ENCODE measurements at regions not wholly inside any gene's neighbourhood (a gene's known extent, or its start where the extent isn't known, plus 50 kb on each side); places are given as distances from the start of the nearest gene placed in this dataset.

DNA sequence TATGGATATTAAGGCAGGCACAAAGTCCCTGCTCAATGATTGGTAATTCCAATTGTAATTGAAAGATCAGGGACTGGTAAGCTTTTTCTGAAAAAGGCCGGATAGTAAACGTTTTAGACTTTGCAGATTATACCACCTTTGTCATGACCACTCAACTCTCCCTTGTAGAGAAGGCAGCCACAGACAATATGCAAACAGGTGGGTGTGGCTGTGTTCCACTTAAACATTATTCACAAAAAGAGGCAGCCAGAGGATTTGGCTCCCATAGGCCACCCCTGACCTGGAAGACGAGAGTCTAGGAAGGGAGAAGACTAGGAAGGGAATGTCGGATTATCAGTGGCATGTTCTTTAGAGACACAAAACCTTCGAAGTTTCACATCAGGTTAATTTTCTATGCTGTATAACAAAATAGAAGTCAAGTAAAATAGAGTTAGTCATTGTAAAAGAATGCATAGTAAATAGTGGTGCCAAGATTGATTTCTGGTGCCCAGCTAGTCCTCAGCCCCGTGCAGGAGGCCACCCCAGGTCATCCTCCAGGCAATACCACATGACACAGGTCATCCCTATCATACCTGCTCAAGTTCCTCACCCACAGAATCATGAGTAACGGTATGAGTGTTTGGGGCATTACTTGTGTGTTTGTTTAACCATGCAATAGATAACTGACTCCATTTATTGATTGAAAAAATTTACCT, 193.8 kb downstream of the PLPP4 start:
- no peak for DNase-seq (ENCODE audit: low read depth)
- Histone ChIP-seq H3K36me3 (ENCODE audit: control insufficient read depth, insufficient read depth, low read length) (no peaks in the 10 kb centered on the region), H3K4me3 (ENCODE audit: low read depth, low read length) (no peak overlapping the region), H3K27me3 (ENCODE audit: control insufficient read depth, insufficient read depth, low read length) (no peaks in the 10 kb centered on the region)
- TF ChIP-seq, protein P1, sequence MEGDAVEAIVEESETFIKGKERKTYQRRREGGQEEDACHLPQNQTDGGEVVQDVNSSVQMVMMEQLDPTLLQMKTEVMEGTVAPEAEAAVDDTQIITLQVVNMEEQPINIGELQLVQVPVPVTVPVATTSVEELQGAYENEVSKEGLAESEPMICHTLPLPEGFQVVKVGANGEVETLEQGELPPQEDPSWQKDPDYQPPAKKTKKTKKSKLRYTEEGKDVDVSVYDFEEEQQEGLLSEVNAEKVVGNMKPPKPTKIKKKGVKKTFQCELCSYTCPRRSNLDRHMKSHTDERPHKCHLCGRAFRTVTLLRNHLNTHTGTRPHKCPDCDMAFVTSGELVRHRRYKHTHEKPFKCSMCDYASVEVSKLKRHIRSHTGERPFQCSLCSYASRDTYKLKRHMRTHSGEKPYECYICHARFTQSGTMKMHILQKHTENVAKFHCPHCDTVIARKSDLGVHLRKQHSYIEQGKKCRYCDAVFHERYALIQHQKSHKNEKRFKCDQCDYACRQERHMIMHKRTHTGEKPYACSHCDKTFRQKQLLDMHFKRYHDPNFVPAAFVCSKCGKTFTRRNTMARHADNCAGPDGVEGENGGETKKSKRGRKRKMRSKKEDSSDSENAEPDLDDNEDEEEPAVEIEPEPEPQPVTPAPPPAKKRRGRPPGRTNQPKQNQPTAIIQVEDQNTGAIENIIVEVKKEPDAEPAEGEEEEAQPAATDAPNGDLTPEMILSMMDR (IDR thresholded peaks at IDR 0.05; ENCODE audit: insufficient read depth, low read length, poor library complexity, severe bottlenecking): no peak

DNA sequence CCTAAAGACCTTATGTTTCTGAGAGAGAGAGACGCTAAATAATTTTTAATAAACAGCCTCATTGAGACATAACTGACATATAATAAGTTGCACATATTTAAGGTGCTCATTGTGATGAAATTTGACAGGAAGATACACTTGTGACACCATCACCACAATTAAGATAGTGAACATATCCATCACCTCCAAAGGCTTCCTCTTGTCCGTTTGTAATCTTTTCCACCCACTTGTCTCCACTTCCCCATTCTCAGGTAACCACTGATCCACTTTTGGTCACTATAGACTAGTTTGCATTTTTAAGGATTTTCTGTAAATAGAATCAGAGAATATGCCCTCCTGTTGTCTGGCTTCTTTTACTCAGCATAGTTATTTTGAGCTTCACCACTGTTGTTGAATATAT, 195.1 kb upstream of the WDR11 start:
- no peak overlapping the region for H3K4me3 ChIP-seq (ENCODE audit: low read depth, low read length)
- H3K36me3 ChIP-seq (ENCODE audit: control insufficient read depth, insufficient read depth, low read length): no peaks in the 10 kb centered on the region
- TF ChIP-seq, protein P1 (IDR thresholded peaks at IDR 0.05; ENCODE audit: insufficient read depth, low read length, poor library complexity, severe bottlenecking): no peak
- no peak for DNase-seq (ENCODE audit: low read depth)
- H3K27me3 ChIP-seq (ENCODE audit: control insufficient read depth, insufficient read depth, low read length): no peaks in the 10 kb centered on the region

- H3K4me3 ChIP-seq (ENCODE audit: low read depth, low read length): no peak overlapping the region
- DNase-seq (ENCODE audit: low read depth): no peak
- TF ChIP-seq, protein P1 (IDR thresholded peaks at IDR 0.05; ENCODE audit: insufficient read depth, low read length, poor library complexity, severe bottlenecking): no peak
Measured at GRCh38 chr10:120657371-120657770, 193.8 kb upstream of the WDR11 start.

DNA sequence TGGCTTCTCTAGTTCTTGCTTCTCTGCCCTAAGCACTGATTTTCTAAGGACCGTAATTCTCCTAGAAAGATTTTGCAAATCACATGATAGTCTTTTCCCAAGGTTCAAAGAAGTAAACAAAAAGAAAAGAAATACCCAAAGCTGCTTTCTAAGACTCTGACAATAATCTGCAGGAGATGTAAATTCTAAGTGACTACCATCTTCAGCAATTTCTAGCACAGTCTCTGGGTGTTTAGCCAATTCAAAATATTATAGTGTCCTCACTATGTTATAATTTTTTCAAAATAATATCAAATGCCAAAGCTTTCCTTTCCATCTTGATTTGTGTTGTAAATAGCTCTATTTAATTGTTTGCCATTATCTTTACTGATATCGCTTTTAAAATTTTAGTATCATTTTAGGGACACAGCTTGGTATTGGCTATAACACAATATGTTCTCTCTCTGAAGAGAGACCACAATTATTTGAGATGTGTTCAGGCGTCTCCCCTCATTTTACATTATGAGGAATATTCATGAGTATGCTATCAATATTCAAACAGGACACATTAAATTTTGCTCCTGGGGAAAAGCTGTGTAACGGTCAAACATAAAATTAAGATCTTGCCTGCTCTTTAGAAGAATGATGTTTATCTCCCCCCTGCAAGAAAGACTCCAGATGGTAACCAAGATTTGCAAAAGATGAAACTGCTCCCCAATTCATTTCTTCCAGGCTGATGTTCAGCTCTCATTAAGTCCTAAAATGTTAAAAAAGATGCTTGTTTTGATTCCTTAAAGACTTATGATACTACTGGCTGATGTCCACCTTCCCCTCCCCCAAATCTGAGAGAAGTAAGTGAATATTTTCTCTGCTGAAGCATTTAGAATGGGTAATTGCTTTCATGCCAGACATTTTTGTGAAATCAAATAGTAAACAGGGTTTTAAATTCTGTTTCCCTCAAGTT, 191.9 kb upstream of the WDR11 start:
- DNase-seq (ENCODE audit: low read depth): no peak
- Histone ChIP-seq H3K27me3 (ENCODE audit: control insufficient read depth, insufficient read depth, low read length) (no peaks in the 10 kb centered on the region), H3K4me3 (ENCODE audit: low read depth, low read length) (no peak overlapping the region), H3K36me3 (ENCODE audit: control insufficient read depth, insufficient read depth, low read length) (no peaks in the 10 kb centered on the region)
- TF ChIP-seq, protein P1 (IDR thresholded peaks at IDR 0.05; ENCODE audit: insufficient read depth, low read length, poor library complexity, severe bottlenecking): no peak

More at GRCh38 chr10:120657371-120657770, 193.8 kb upstream of the WDR11 start:
- Histone ChIP-seq H3K27me3 (ENCODE audit: control insufficient read depth, insufficient read depth, low read length) (no peaks in the 10 kb centered on the region), H3K36me3 (ENCODE audit: control insufficient read depth, insufficient read depth, low read length) (no peaks in the 10 kb centered on the region)

DNA sequence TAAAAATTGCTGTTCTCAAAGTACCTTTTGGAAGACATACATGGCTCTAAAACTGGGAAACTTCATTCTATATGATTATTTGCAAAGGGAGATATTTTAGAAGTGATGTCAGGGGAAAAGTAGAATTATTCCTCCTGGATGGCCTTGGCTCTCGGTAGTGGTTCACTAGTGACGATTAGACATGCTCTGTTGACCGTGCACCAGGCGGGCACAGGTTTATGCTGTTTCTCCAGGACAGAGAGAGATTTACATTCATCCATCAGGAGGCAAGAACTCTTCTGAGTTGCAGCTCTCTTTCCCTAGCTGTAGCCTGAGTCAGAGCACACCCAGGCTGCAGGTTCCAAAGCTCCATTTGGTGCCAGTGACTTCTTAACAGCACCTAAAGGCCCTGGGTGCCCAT, 184.9 kb upstream of the WDR11 start:
- TF ChIP-seq, protein P1 (IDR thresholded peaks at IDR 0.05; ENCODE audit: insufficient read depth, low read length, poor library complexity, severe bottlenecking): no peak
- H3K36me3 ChIP-seq (ENCODE audit: control insufficient read depth, insufficient read depth, low read length): no peaks in the 10 kb centered on the region
- H3K4me3 ChIP-seq (ENCODE audit: low read depth, low read length): no peak overlapping the region
- H3K27me3 ChIP-seq (ENCODE audit: control insufficient read depth, insufficient read depth, low read length): no peaks in the 10 kb centered on the region
- no peak for DNase-seq (ENCODE audit: low read depth)
